Stimulated activated memory B cell treated with anti-CD40 and anti-IgM and Interleukin-4, amounts not matched to agents 10 μg/mL and 1 μg/mL and 100 μg/mL, for 72 hours (primary cell): ENCODE measurements at regions not wholly inside any gene's neighbourhood (a gene's known extent, or its start where the extent isn't known, plus 50 kb on each side); places are given as distances from the start of the nearest gene placed in this dataset.
"Not testable (repeated sequence)": the region's sequence is repeated elsewhere in the genome, so short reads cannot be mapped to it uniquely, and the experiment has no call there.

Experiments used
- ATAC-seq: fragments of 150-1000 bp; cut with Tn5 transposase; 2 replicates; pipeline ENCODE4 v1.10.0; 2021
- H3K27ac Mint-ChIP-seq: one replicate; pipeline ENCODE4 v1.8.0; 2022; ENCODE audit warnings: mild to moderate bottlenecking, mixed read lengths
- H3K27me3 Mint-ChIP-seq: one replicate; pipeline ENCODE4 v1.8.0; 2022; ENCODE audit warnings: mixed read lengths
- H3K36me3 Mint-ChIP-seq: one replicate; pipeline ENCODE4 v1.8.0; 2022; ENCODE audit warnings: mixed read lengths
- H3K4me1 Mint-ChIP-seq: one replicate; pipeline ENCODE4 v1.8.0; 2022; ENCODE audit warnings: mixed read lengths
- H3K4me3 Mint-ChIP-seq: one replicate; pipeline ENCODE4 v1.8.0; 2022; ENCODE audit warnings: mild to moderate bottlenecking, moderate library complexity, mixed read lengths
- H3K9me3 Mint-ChIP-seq: one replicate; pipeline ENCODE4 v1.8.0; 2022; ENCODE audit warnings: mixed read lengths

GRCh38 chr9:90175257-90175656 is 467.4 kb downstream of the DIRAS2 start:
- Mint-ChIP-seq H3K4me3 (no peak overlapping the region), H3K4me1 (peaks cover 50% of the 10 kb centered on the region), H3K36me3 (peaks cover 7% of the 10 kb centered on the region), H3K9me3 (peaks cover 8% of the 10 kb centered on the region), H3K27ac (peak overlapping the region; percentile 48), H3K27me3 (no peaks in the 10 kb centered on the region)
- ATAC-seq, result no peak

- Mint-ChIP-seq H3K4me1 (peaks cover 56% of the 10 kb centered on the region), H3K27me3 (no peaks in the 10 kb centered on the region), H3K27ac (peak overlapping the region; percentile 48), H3K9me3 (peaks cover 8% of the 10 kb centered on the region), H3K4me3 (no peak overlapping the region), H3K36me3 (peaks cover 12% of the 10 kb centered on the region)
- ATAC-seq, result peak; percentile 81
These were observed 466.8 kb downstream of the DIRAS2 start for GRCh38 chr9:90175865-90176264.

- ATAC-seq, result no peak
These were observed 465.7 kb downstream of the DIRAS2 start for GRCh38 chr9:90176901-90177300.

GRCh38 chr9:90180381-90180780 is 462.2 kb downstream of the DIRAS2 start:
- Mint-ChIP-seq H3K27me3 (no peaks in the 10 kb centered on the region), H3K4me1 (peaks cover 37% of the 10 kb centered on the region), H3K36me3 (peaks cover 6% of the 10 kb centered on the region), H3K4me3 (no peak overlapping the region), H3K27ac (no peak overlapping the region), H3K9me3 (peaks cover 2% of the 10 kb centered on the region)
- ATAC-seq, result no peak

More at GRCh38 chr9:90176901-90177300, 465.7 kb downstream of the DIRAS2 start:
- no peak overlapping the region for H3K27ac Mint-ChIP-seq
- no peaks in the 10 kb centered on the region for H3K27me3 Mint-ChIP-seq
- H3K9me3 Mint-ChIP-seq, result peaks cover 2% of the 10 kb centered on the region
- no peak overlapping the region for H3K4me3 Mint-ChIP-seq
- H3K36me3 Mint-ChIP-seq, result peaks cover 6% of the 10 kb centered on the region
- H3K4me1 Mint-ChIP-seq, result peaks cover 56% of the 10 kb centered on the region

- ATAC-seq, result no peak
- peaks cover 6% of the 10 kb centered on the region for H3K36me3 Mint-ChIP-seq
- H3K9me3 Mint-ChIP-seq, result peaks cover 6% of the 10 kb centered on the region
- H3K4me1 Mint-ChIP-seq, result peaks cover 57% of the 10 kb centered on the region
- H3K4me3 Mint-ChIP-seq, result no peak overlapping the region
- H3K27me3 Mint-ChIP-seq, result no peaks in the 10 kb centered on the region
- H3K27ac Mint-ChIP-seq, result peak overlapping the region; percentile 72
These were observed 454.0 kb downstream of the DIRAS2 start for GRCh38 chr9:90188656-90189055.

GRCh38 chr9:90189306-90189705 is 453.3 kb downstream of the DIRAS2 start:
- no peaks in the 10 kb centered on the region for H3K27me3 Mint-ChIP-seq
- peak overlapping the region; percentile 46 for H3K4me3 Mint-ChIP-seq
- peak overlapping the region; percentile 72 for H3K27ac Mint-ChIP-seq
- H3K36me3 Mint-ChIP-seq, result peaks cover 6% of the 10 kb centered on the region
- peaks cover 6% of the 10 kb centered on the region for H3K9me3 Mint-ChIP-seq
- ATAC-seq, result peak; percentile 98
- H3K4me1 Mint-ChIP-seq, result peaks cover 57% of the 10 kb centered on the region

GRCh38 chr9:90192465-90192864 is 450.2 kb downstream of the DIRAS2 start:
- H3K4me3 Mint-ChIP-seq, result peak overlapping the region; percentile 5
- ATAC-seq, H3K27me3 Mint-ChIP-seq, H3K36me3 Mint-ChIP-seq: not testable (repeated sequence)
- peak overlapping the region; percentile 46 for H3K27ac Mint-ChIP-seq
- H3K9me3 Mint-ChIP-seq, result peaks cover 13% of the 10 kb centered on the region
- peaks cover 64% of the 10 kb centered on the region for H3K4me1 Mint-ChIP-seq

GRCh38 chr9:90198956-90199355 is 443.7 kb downstream of the DIRAS2 start:
- no peak overlapping the region for H3K27ac Mint-ChIP-seq
- H3K4me3 Mint-ChIP-seq, result no peak overlapping the region
- no peaks in the 10 kb centered on the region for H3K27me3 Mint-ChIP-seq
- H3K36me3 Mint-ChIP-seq, result peaks cover 6% of the 10 kb centered on the region
- H3K4me1 Mint-ChIP-seq, result peaks cover 16% of the 10 kb centered on the region
- peaks cover 12% of the 10 kb centered on the region for H3K9me3 Mint-ChIP-seq
- no peak for ATAC-seq

GRCh38 chr9:90201766-90202165 is 440.9 kb downstream of the DIRAS2 start:
- H3K36me3 Mint-ChIP-seq, result peaks cover 6% of the 10 kb centered on the region
- H3K27me3 Mint-ChIP-seq, result no peaks in the 10 kb centered on the region
- no peak overlapping the region for H3K4me3 Mint-ChIP-seq
- no peak overlapping the region for H3K27ac Mint-ChIP-seq
- H3K9me3 Mint-ChIP-seq, result peaks cover 8% of the 10 kb centered on the region
- no peak for ATAC-seq
- peaks cover 21% of the 10 kb centered on the region for H3K4me1 Mint-ChIP-seq

- peak overlapping the region; percentile 35 for H3K27ac Mint-ChIP-seq
- peak; percentile 87 for ATAC-seq
- no peaks in the 10 kb centered on the region for H3K27me3 Mint-ChIP-seq
- H3K9me3 Mint-ChIP-seq, result no peaks in the 10 kb centered on the region
- no peak overlapping the region for H3K4me3 Mint-ChIP-seq
- H3K4me1 Mint-ChIP-seq, result peaks cover 21% of the 10 kb centered on the region
- H3K36me3 Mint-ChIP-seq, result no peaks in the 10 kb centered on the region
These were observed 438.3 kb downstream of the DIRAS2 start for GRCh38 chr9:90204128-90204831.

GRCh38 chr9:90213045-90213444 is 429.6 kb downstream of the DIRAS2 start:
- H3K27ac Mint-ChIP-seq, result peak overlapping the region; percentile 69
- H3K9me3 Mint-ChIP-seq, H3K36me3 Mint-ChIP-seq, H3K27me3 Mint-ChIP-seq, ATAC-seq: not testable (repeated sequence)
- H3K4me1 Mint-ChIP-seq, result peaks cover 23% of the 10 kb centered on the region
- peak overlapping the region; percentile 75 for H3K4me3 Mint-ChIP-seq

- Mint-ChIP-seq H3K36me3 (no peaks in the 10 kb centered on the region), H3K9me3 (no peaks in the 10 kb centered on the region), H3K4me3 (peak overlapping the region; percentile 43), H3K27ac (peak overlapping the region; percentile 41), H3K27me3 (no peaks in the 10 kb centered on the region), H3K4me1 (peaks cover 13% of the 10 kb centered on the region)
- ATAC-seq, result peak; percentile 78
These were observed 423.0 kb downstream of the DIRAS2 start for GRCh38 chr9:90219548-90220118.

GRCh38 chr9:90221899-90222298 is 420.7 kb downstream of the DIRAS2 start:
- not testable (repeated sequence) for H3K9me3 Mint-ChIP-seq, H3K4me3 Mint-ChIP-seq, ATAC-seq, H3K36me3 Mint-ChIP-seq, H3K27ac Mint-ChIP-seq, H3K27me3 Mint-ChIP-seq
- peaks cover 20% of the 10 kb centered on the region for H3K4me1 Mint-ChIP-seq

GRCh38 chr9:90226839-90227338 is 415.7 kb downstream of the DIRAS2 start:
- not testable (repeated sequence) for H3K27me3 Mint-ChIP-seq, H3K36me3 Mint-ChIP-seq, H3K4me1 Mint-ChIP-seq, H3K9me3 Mint-ChIP-seq, H3K27ac Mint-ChIP-seq, ATAC-seq, H3K4me3 Mint-ChIP-seq

GRCh38 chr9:90233081-90233480 is 409.5 kb downstream of the DIRAS2 start:
- H3K27ac Mint-ChIP-seq, H3K27me3 Mint-ChIP-seq, H3K9me3 Mint-ChIP-seq, H3K4me1 Mint-ChIP-seq, H3K4me3 Mint-ChIP-seq, ATAC-seq, H3K36me3 Mint-ChIP-seq: not testable (repeated sequence)

- Mint-ChIP-seq H3K27me3 (no peaks in the 10 kb centered on the region), H3K4me1 (no peaks in the 10 kb centered on the region), H3K27ac (no peak overlapping the region), H3K9me3 (no peaks in the 10 kb centered on the region), H3K36me3 (no peaks in the 10 kb centered on the region), H3K4me3 (no peak overlapping the region)
- no peak for ATAC-seq
These were observed 402.1 kb downstream of the DIRAS2 start for GRCh38 chr9:90240541-90240940.
